ENCODE measurements at regions not wholly inside any gene's neighbourhood (a gene's known extent, or its start where the extent isn't known, plus 50 kb on each side); places are given as distances from the start of the nearest gene placed in this dataset.
A peak's percentile ranks its signal among the peaks of the same experiment; 100 is the strongest.

GRCh38 chrX:7240929-7241328 lies 93.0 kb upstream of the PUDP start:
- DNase-seq (ENCODE audit: low spot score) = no peak
- Mint-ChIP-seq H3K36me3 (ENCODE audit: low read depth) (no peaks in the 10 kb centered on the region), H3K4me3 (ENCODE audit: unreplicated experiment) (no peak overlapping the region), H3K27me3 (ENCODE audit: low read depth) (no peaks in the 10 kb centered on the region), H3K27ac (ENCODE audit: unreplicated experiment) (no peak overlapping the region), H3K9me3 (ENCODE audit: low read depth) (peaks cover 1% of the 10 kb centered on the region), H3K4me1 (ENCODE audit: low read depth) (no peaks in the 10 kb centered on the region)
- no peak for TF ChIP-seq CTCF (IDR thresholded peaks at IDR 0.05)

- Mint-ChIP-seq H3K4me3 (ENCODE audit: unreplicated experiment) (no peak overlapping the region), H3K27me3 (ENCODE audit: low read depth) (no peaks in the 10 kb centered on the region), H3K27ac (ENCODE audit: unreplicated experiment) (no peak overlapping the region), H3K36me3 (ENCODE audit: low read depth) (no peaks in the 10 kb centered on the region), H3K4me1 (ENCODE audit: low read depth) (peaks cover 6% of the 10 kb centered on the region), H3K9me3 (ENCODE audit: low read depth) (no peaks in the 10 kb centered on the region)
- TF ChIP-seq CTCF (IDR thresholded peaks at IDR 0.05) = no peak
- no peak for DNase-seq (ENCODE audit: low spot score)
These were observed 87.1 kb upstream of the PUDP start for GRCh38 chrX:7235071-7235470.

- Mint-ChIP-seq H3K9me3 (ENCODE audit: low read depth) (no peaks in the 10 kb centered on the region), H3K4me1 (ENCODE audit: low read depth) (peaks cover 6% of the 10 kb centered on the region), H3K36me3 (ENCODE audit: low read depth) (no peaks in the 10 kb centered on the region), H3K4me3 (ENCODE audit: unreplicated experiment) (no peak overlapping the region), H3K27ac (ENCODE audit: unreplicated experiment) (no peak overlapping the region), H3K27me3 (ENCODE audit: low read depth) (no peaks in the 10 kb centered on the region)
- TF ChIP-seq CTCF (IDR thresholded peaks at IDR 0.05) = peak; percentile 54
- no peak for DNase-seq (ENCODE audit: low spot score)
These were observed 85.8 kb upstream of the PUDP start for GRCh38 chrX:7233580-7234406.

DNA sequence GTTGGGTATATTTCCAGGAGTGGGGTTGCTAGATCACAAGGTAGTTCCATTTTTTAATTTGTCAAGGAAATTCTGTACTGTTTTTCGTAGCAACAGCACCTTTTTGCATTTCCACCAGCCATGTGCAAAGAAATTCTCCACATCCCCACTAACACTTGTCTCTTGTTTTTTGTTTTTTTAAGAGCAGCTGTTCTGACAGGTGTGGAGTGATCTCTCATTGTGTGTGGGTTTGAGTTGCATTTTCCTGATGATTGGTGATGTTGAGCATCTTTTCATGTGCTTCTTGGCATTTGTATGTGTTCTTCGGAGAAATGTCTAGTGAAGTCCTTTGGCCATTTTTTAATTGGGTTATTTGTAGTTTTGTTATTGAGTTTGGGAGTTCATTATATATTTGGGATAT lies 80.3 kb upstream of the PUDP start:
- Mint-ChIP-seq H3K4me3 (ENCODE audit: unreplicated experiment) (no peak overlapping the region), H3K9me3 (ENCODE audit: low read depth) (no peaks in the 10 kb centered on the region), H3K36me3 (ENCODE audit: low read depth) (no peaks in the 10 kb centered on the region), H3K27ac (ENCODE audit: unreplicated experiment) (no peak overlapping the region), H3K27me3 (ENCODE audit: low read depth) (no peaks in the 10 kb centered on the region), H3K4me1 (ENCODE audit: low read depth) (no peaks in the 10 kb centered on the region)
- no peak for TF ChIP-seq CTCF (IDR thresholded peaks at IDR 0.05)
- DNase-seq (ENCODE audit: low spot score) = no peak

GRCh38 chrX:7225338-7225737 lies 77.4 kb upstream of the PUDP start:
- Mint-ChIP-seq H3K27me3 (ENCODE audit: low read depth) (no peaks in the 10 kb centered on the region), H3K9me3 (ENCODE audit: low read depth) (peaks cover 3% of the 10 kb centered on the region), H3K27ac (ENCODE audit: unreplicated experiment) (no peak overlapping the region), H3K4me3 (ENCODE audit: unreplicated experiment) (no peak overlapping the region), H3K4me1 (ENCODE audit: low read depth) (no peaks in the 10 kb centered on the region), H3K36me3 (ENCODE audit: low read depth) (no peaks in the 10 kb centered on the region)
- no peak for TF ChIP-seq CTCF (IDR thresholded peaks at IDR 0.05)
- DNase-seq (ENCODE audit: low spot score) = no peak

Measured in chondrocyte (in vitro differentiated cells).